Sigmoid colon (tissue), 4 donors: ENCODE measurements at regions not wholly inside any gene's neighbourhood (a gene's known extent, or its start where the extent isn't known, plus 50 kb on each side); places are given as distances from the start of the nearest gene placed in this dataset.

ENCODE experiments used
- CTCF ChIP-seq, 4 experiments: fragments of 450-650 bp in 3 of 4; fragments of 200-600 bp in 1 of 4; IDR thresholded peaks; one replicate each; pipeline ENCODE4 v1.5.1; 2016 to 2019; ENCODE audit warnings: antibody characterized with exemption in 4 of 4, mild to moderate bottlenecking in 3 of 4, moderate library complexity in 2 of 4
- EP300 ChIP-seq, 4 donors: sonication (generic); formaldehyde crosslinking; IDR thresholded peaks; one replicate each; pipeline ENCODE4 v1.6.1; 2017; ENCODE audit warnings: antibody characterized with exemption in 4 of 4
- POLR2A ChIP-seq, 2 donors: fragments of 450-650 bp; IDR thresholded peaks; one replicate each; pipeline ENCODE4 v1.6.1; 2016; ENCODE audit warnings: antibody characterized with exemption in 2 of 2, mild to moderate bottlenecking in 2 of 2, moderate library complexity in 2 of 2
- POLR2AphosphoS5 ChIP-seq, 4 donors: sonication (generic); formaldehyde crosslinking; IDR thresholded peaks; one replicate each; pipeline ENCODE4 v1.6.1; 2017; ENCODE audit warnings: antibody characterized with exemption in 4 of 4

GRCh38 chr1:184199438-184200085 lies 148.0 kb downstream of the TSEN15 start:
- TF ChIP-seq POLR2AphosphoS5 (IDR thresholded peaks at IDR 0.05) (no peak), CTCF (IDR thresholded peaks at IDR 0.05) (no peak), POLR2A (IDR thresholded peaks at IDR 0.05) (no peak), EP300 (IDR thresholded peaks at IDR 0.05) (no peak)
